ENCODE measurements at regions not wholly inside any gene's neighbourhood (a gene's known extent, or its start where the extent isn't known, plus 50 kb on each side); places are given as distances from the start of the nearest gene placed in this dataset.

DNA sequence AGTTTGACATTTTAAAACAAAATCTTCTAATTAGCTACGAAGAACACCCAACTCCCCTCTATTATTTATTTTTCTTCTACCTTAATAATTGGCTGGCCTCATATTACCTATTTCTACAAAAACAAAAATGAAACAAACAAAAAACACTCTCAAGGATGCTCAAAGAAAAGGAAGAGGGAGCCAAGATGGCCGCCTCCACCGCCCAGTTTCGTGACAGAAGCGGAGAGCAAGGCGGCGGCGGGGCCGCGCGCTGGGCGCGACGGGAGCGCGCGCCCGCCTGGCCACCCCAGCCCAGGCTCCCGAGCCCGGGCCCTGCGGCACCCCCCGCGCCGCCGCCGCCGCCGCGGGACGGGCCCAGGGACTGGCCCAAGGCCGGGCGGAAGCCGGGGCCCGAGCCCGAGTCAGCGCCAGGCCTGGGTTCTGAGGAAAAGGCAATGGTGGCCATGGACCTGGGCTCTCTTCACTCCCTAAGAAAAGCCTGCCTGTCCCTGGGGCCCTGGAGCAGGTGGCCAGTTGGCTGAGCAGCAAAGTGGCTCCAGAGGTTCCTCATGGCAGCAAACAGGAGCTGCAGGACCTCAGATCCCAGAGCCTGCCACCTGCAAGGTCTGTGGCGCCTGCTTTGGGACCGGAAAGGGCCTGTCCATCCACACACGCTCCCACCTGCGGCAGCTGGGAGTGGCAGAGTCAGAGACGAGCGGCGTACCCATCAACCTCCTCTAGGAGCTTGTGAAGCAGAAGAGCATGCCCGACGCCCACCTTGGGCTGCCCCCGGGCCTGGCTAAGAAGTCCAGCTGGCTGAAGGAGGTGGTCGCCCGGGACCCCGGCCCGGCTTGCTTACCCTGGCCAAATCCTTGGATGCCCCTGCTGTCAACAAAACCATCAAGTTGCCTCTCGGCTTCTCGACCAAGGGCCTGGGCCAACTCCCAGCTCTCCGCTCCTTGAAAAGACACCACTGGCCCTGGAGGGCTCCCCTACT is 543.2 kb upstream of the CCDC179 start:
- TF ChIP-seq, protein P1, sequence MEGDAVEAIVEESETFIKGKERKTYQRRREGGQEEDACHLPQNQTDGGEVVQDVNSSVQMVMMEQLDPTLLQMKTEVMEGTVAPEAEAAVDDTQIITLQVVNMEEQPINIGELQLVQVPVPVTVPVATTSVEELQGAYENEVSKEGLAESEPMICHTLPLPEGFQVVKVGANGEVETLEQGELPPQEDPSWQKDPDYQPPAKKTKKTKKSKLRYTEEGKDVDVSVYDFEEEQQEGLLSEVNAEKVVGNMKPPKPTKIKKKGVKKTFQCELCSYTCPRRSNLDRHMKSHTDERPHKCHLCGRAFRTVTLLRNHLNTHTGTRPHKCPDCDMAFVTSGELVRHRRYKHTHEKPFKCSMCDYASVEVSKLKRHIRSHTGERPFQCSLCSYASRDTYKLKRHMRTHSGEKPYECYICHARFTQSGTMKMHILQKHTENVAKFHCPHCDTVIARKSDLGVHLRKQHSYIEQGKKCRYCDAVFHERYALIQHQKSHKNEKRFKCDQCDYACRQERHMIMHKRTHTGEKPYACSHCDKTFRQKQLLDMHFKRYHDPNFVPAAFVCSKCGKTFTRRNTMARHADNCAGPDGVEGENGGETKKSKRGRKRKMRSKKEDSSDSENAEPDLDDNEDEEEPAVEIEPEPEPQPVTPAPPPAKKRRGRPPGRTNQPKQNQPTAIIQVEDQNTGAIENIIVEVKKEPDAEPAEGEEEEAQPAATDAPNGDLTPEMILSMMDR (conservative IDR thresholded peaks at IDR 0.05), result no peak
- no peak for TF ChIP-seq ZFX (IDR thresholded peaks at IDR 0.05)

Measured in C4-2B (cell line).